ENCODE measurements at regions not wholly inside any gene's neighbourhood (a gene's known extent, or its start where the extent isn't known, plus 50 kb on each side); places are given as distances from the start of the nearest gene placed in this dataset.

GRCh38 chr16:86045591-86045971, 146.6 kb downstream of the IRF8 start:
- TF ChIP-seq EZH2 (optimal IDR thresholded peaks at IDR 0.05; ENCODE audit: low read depth, low read length) (no peak), CTCF (IDR thresholded peaks at IDR 0.05; ENCODE audit: low read length) (no peak)
